ENCODE measurements at regions not wholly inside any gene's neighbourhood (a gene's known extent, or its start where the extent isn't known, plus 50 kb on each side); places are given as distances from the start of the nearest gene placed in this dataset.

GRCh38 chr12:24718617-24719016, 230.3 kb downstream of the BCAT1 start:
- Histone ChIP-seq H3K36me3 (ENCODE audit: control insufficient read depth, insufficient read depth, low read length) (no peaks in the 10 kb centered on the region), H3K9ac (ENCODE audit: low read length) (no peak overlapping the region), H3K4me1 (ENCODE audit: control insufficient read depth, insufficient read depth, low read length) (no peaks in the 10 kb centered on the region), H3K27ac (ENCODE audit: low read depth, low read length) (no peak overlapping the region), H3K27me3 (ENCODE audit: control insufficient read depth, insufficient read depth, low read length) (no peaks in the 10 kb centered on the region), H3K4me3 (ENCODE audit: low read length) (no peak overlapping the region)

GRCh38 chr12:24714237-24714636, 234.7 kb downstream of the BCAT1 start:
- Histone ChIP-seq H3K27ac (ENCODE audit: low read depth, low read length) (no peak overlapping the region), H3K27me3 (ENCODE audit: control insufficient read depth, insufficient read depth, low read length) (no peaks in the 10 kb centered on the region), H3K9ac (ENCODE audit: low read length) (no peak overlapping the region), H3K4me1 (ENCODE audit: control insufficient read depth, insufficient read depth, low read length) (no peaks in the 10 kb centered on the region), H3K4me3 (ENCODE audit: low read length) (no peak overlapping the region), H3K36me3 (ENCODE audit: control insufficient read depth, insufficient read depth, low read length) (no peaks in the 10 kb centered on the region)

- no peak overlapping the region for H3K27ac ChIP-seq (ENCODE audit: low read depth, low read length)
- H3K27me3 ChIP-seq (ENCODE audit: control insufficient read depth, insufficient read depth, low read length), result no peaks in the 10 kb centered on the region
- no peak overlapping the region for H3K4me3 ChIP-seq (ENCODE audit: low read length)
- H3K36me3 ChIP-seq (ENCODE audit: control insufficient read depth, insufficient read depth, low read length), result no peaks in the 10 kb centered on the region
- no peaks in the 10 kb centered on the region for H3K4me1 ChIP-seq (ENCODE audit: control insufficient read depth, insufficient read depth, low read length)
- no peak overlapping the region for H3K9ac ChIP-seq (ENCODE audit: low read length)
These were observed 237.6 kb downstream of the BCAT1 start for GRCh38 chr12:24711056-24712008.

GRCh38 chr12:24709216-24709615, 239.7 kb downstream of the BCAT1 start:
- Histone ChIP-seq H3K4me1 (ENCODE audit: control insufficient read depth, insufficient read depth, low read length) (no peaks in the 10 kb centered on the region), H3K27me3 (ENCODE audit: control insufficient read depth, insufficient read depth, low read length) (no peaks in the 10 kb centered on the region), H3K9ac (ENCODE audit: low read length) (no peak overlapping the region), H3K4me3 (ENCODE audit: low read length) (no peak overlapping the region), H3K27ac (ENCODE audit: low read depth, low read length) (no peak overlapping the region), H3K36me3 (ENCODE audit: control insufficient read depth, insufficient read depth, low read length) (no peaks in the 10 kb centered on the region)

GRCh38 chr12:24708718-24709117, 240.2 kb downstream of the BCAT1 start:
- Histone ChIP-seq H3K27me3 (ENCODE audit: control insufficient read depth, insufficient read depth, low read length) (no peaks in the 10 kb centered on the region), H3K4me3 (ENCODE audit: low read length) (no peak overlapping the region), H3K36me3 (ENCODE audit: control insufficient read depth, insufficient read depth, low read length) (no peaks in the 10 kb centered on the region), H3K4me1 (ENCODE audit: control insufficient read depth, insufficient read depth, low read length) (no peaks in the 10 kb centered on the region), H3K9ac (ENCODE audit: low read length) (no peak overlapping the region), H3K27ac (ENCODE audit: low read depth, low read length) (no peak overlapping the region)

- Histone ChIP-seq H3K27ac (ENCODE audit: low read depth, low read length) (no peak overlapping the region), H3K27me3 (ENCODE audit: control insufficient read depth, insufficient read depth, low read length) (no peaks in the 10 kb centered on the region), H3K36me3 (ENCODE audit: control insufficient read depth, insufficient read depth, low read length) (no peaks in the 10 kb centered on the region), H3K4me1 (ENCODE audit: control insufficient read depth, insufficient read depth, low read length) (no peaks in the 10 kb centered on the region), H3K9ac (ENCODE audit: low read length) (no peak overlapping the region), H3K4me3 (ENCODE audit: low read length) (no peak overlapping the region)
These were observed 240.9 kb downstream of the BCAT1 start for GRCh38 chr12:24708043-24708442.

GRCh38 chr12:24707334-24707733, 241.6 kb downstream of the BCAT1 start:
- Histone ChIP-seq H3K27me3 (ENCODE audit: control insufficient read depth, insufficient read depth, low read length) (no peaks in the 10 kb centered on the region), H3K36me3 (ENCODE audit: control insufficient read depth, insufficient read depth, low read length) (no peaks in the 10 kb centered on the region), H3K4me3 (ENCODE audit: low read length) (no peak overlapping the region), H3K9ac (ENCODE audit: low read length) (no peak overlapping the region), H3K27ac (ENCODE audit: low read depth, low read length) (no peak overlapping the region), H3K4me1 (ENCODE audit: control insufficient read depth, insufficient read depth, low read length) (no peaks in the 10 kb centered on the region)

GRCh38 chr12:24705741-24706358, 243.1 kb downstream of the BCAT1 start:
- Histone ChIP-seq H3K36me3 (ENCODE audit: control insufficient read depth, insufficient read depth, low read length) (no peaks in the 10 kb centered on the region), H3K4me1 (ENCODE audit: control insufficient read depth, insufficient read depth, low read length) (no peaks in the 10 kb centered on the region), H3K27ac (ENCODE audit: low read depth, low read length) (no peak overlapping the region), H3K9ac (ENCODE audit: low read length) (no peak overlapping the region), H3K27me3 (ENCODE audit: control insufficient read depth, insufficient read depth, low read length) (no peaks in the 10 kb centered on the region), H3K4me3 (ENCODE audit: low read length) (no peak overlapping the region)

- no peak overlapping the region for H3K27ac ChIP-seq (ENCODE audit: low read depth, low read length)
- H3K36me3 ChIP-seq (ENCODE audit: control insufficient read depth, insufficient read depth, low read length), result no peaks in the 10 kb centered on the region
- no peaks in the 10 kb centered on the region for H3K27me3 ChIP-seq (ENCODE audit: control insufficient read depth, insufficient read depth, low read length)
- H3K4me1 ChIP-seq (ENCODE audit: control insufficient read depth, insufficient read depth, low read length), result no peaks in the 10 kb centered on the region
- no peak overlapping the region for H3K4me3 ChIP-seq (ENCODE audit: low read length)
- no peak overlapping the region for H3K9ac ChIP-seq (ENCODE audit: low read length)
These were observed 243.7 kb downstream of the BCAT1 start for GRCh38 chr12:24705216-24705615.

- Histone ChIP-seq H3K4me1 (ENCODE audit: control insufficient read depth, insufficient read depth, low read length) (no peaks in the 10 kb centered on the region), H3K36me3 (ENCODE audit: control insufficient read depth, insufficient read depth, low read length) (no peaks in the 10 kb centered on the region), H3K27ac (ENCODE audit: low read depth, low read length) (no peak overlapping the region), H3K9ac (ENCODE audit: low read length) (no peak overlapping the region), H3K27me3 (ENCODE audit: control insufficient read depth, insufficient read depth, low read length) (no peaks in the 10 kb centered on the region), H3K4me3 (ENCODE audit: low read length) (no peak overlapping the region)
These were observed 247.6 kb downstream of the BCAT1 start for GRCh38 chr12:24701343-24701742.

- no peak overlapping the region for H3K4me3 ChIP-seq (ENCODE audit: low read length)
- no peak overlapping the region for H3K27ac ChIP-seq (ENCODE audit: low read depth, low read length)
These were observed 249.9 kb downstream of the BCAT1 start for GRCh38 chr12:24698972-24699371.

GRCh38 chr12:24697769-24698168, 251.1 kb downstream of the BCAT1 start:
- no peaks in the 10 kb centered on the region for H3K4me1 ChIP-seq (ENCODE audit: control insufficient read depth, insufficient read depth, low read length)
- H3K4me3 ChIP-seq (ENCODE audit: low read length), result no peak overlapping the region
- H3K27me3 ChIP-seq (ENCODE audit: control insufficient read depth, insufficient read depth, low read length), result no peaks in the 10 kb centered on the region
- H3K27ac ChIP-seq (ENCODE audit: low read depth, low read length), result no peak overlapping the region
- no peaks in the 10 kb centered on the region for H3K36me3 ChIP-seq (ENCODE audit: control insufficient read depth, insufficient read depth, low read length)
- H3K9ac ChIP-seq (ENCODE audit: low read length), result no peak overlapping the region

More at GRCh38 chr12:24698972-24699371, 249.9 kb downstream of the BCAT1 start:
- H3K27me3 ChIP-seq (ENCODE audit: control insufficient read depth, insufficient read depth, low read length), result no peaks in the 10 kb centered on the region
- H3K9ac ChIP-seq (ENCODE audit: low read length), result no peak overlapping the region
- H3K4me1 ChIP-seq (ENCODE audit: control insufficient read depth, insufficient read depth, low read length), result no peaks in the 10 kb centered on the region
- no peaks in the 10 kb centered on the region for H3K36me3 ChIP-seq (ENCODE audit: control insufficient read depth, insufficient read depth, low read length)
